ENCODE measurements at regions not wholly inside any gene's neighbourhood (a gene's known extent, or its start where the extent isn't known, plus 50 kb on each side); places are given as distances from the start of the nearest gene placed in this dataset.

DNA sequence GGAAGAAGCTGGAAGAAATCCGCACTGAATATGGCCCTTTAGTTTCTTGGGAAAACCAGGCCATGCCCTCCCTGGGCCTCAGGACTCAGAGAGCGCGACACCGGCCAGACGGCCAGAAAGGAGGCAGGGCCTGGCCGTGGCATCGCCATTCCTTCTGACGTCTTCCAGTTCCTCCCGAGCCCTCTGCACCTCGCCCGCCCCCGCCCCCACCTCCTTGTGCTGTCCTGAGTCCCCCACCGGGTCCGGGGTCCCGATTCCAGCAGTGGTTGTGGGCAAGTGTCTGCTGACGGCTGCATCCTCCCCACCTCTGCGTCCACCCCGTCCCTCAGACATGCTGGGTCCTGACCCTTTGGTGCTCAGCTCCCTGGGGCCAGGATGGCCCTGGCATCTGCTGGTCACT lies 312.1 kb upstream of the SHH start:
- WGBS, result 93% methylated on average over 12 of the region's 18 CpGs
- H3K27ac ChIP-seq, result no peak overlapping the region
- no peaks in the 10 kb centered on the region for H3K27me3 ChIP-seq
- H3K4me1 ChIP-seq, result no peaks in the 10 kb centered on the region
- H3K9me3 ChIP-seq, result no peaks in the 10 kb centered on the region
- no peak overlapping the region for H3K4me3 ChIP-seq
- no peak for TF ChIP-seq POLR2AphosphoS5 (IDR thresholded peaks at IDR 0.05)
- TF ChIP-seq EP300 (IDR thresholded peaks at IDR 0.05), result no peak
- no peak for TF ChIP-seq POLR2A (IDR thresholded peaks at IDR 0.05)
- TF ChIP-seq, protein P1, sequence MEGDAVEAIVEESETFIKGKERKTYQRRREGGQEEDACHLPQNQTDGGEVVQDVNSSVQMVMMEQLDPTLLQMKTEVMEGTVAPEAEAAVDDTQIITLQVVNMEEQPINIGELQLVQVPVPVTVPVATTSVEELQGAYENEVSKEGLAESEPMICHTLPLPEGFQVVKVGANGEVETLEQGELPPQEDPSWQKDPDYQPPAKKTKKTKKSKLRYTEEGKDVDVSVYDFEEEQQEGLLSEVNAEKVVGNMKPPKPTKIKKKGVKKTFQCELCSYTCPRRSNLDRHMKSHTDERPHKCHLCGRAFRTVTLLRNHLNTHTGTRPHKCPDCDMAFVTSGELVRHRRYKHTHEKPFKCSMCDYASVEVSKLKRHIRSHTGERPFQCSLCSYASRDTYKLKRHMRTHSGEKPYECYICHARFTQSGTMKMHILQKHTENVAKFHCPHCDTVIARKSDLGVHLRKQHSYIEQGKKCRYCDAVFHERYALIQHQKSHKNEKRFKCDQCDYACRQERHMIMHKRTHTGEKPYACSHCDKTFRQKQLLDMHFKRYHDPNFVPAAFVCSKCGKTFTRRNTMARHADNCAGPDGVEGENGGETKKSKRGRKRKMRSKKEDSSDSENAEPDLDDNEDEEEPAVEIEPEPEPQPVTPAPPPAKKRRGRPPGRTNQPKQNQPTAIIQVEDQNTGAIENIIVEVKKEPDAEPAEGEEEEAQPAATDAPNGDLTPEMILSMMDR (IDR thresholded peaks at IDR 0.05), result no peak
- no peak for DNase-seq (ENCODE audit: low spot score in 2 of 2)
- no peaks in the 10 kb centered on the region for H3K36me3 ChIP-seq

DNA sequence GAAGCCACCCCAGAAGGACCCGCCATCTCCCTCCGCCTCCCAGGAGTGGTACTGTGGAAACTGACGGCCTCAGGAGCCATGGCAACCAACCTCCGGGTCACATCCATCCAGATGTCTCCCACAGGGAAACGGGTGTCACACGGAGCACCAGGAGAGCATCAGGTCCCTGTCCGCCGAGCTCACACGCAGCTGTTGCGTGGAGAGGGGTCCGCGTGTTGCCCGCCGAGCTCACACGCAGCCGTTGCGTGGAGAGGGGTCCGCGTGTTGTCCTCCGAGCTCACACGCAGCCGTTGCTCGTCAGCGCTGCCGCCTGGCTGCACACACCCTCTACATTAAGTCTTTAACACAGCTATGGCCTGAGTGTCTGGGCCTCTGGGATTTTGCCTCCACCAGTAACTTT lies 311.1 kb upstream of the SHH start:
- TF ChIP-seq POLR2AphosphoS5 (IDR thresholded peaks at IDR 0.05), result no peak
- TF ChIP-seq EP300 (IDR thresholded peaks at IDR 0.05), result no peak
- TF ChIP-seq POLR2A (IDR thresholded peaks at IDR 0.05), result no peak
- TF ChIP-seq, protein P1 (IDR thresholded peaks at IDR 0.05), result no peak
- Histone ChIP-seq H3K4me1 (no peaks in the 10 kb centered on the region), H3K9me3 (no peaks in the 10 kb centered on the region), H3K27me3 (no peaks in the 10 kb centered on the region), H3K27ac (no peak overlapping the region), H3K36me3 (no peaks in the 10 kb centered on the region), H3K4me3 (no peak overlapping the region)
- DNase-seq (ENCODE audit: low spot score in 2 of 2), result no peak
- 90% methylated on average over 25 of the region's 25 CpGs for WGBS

DNA sequence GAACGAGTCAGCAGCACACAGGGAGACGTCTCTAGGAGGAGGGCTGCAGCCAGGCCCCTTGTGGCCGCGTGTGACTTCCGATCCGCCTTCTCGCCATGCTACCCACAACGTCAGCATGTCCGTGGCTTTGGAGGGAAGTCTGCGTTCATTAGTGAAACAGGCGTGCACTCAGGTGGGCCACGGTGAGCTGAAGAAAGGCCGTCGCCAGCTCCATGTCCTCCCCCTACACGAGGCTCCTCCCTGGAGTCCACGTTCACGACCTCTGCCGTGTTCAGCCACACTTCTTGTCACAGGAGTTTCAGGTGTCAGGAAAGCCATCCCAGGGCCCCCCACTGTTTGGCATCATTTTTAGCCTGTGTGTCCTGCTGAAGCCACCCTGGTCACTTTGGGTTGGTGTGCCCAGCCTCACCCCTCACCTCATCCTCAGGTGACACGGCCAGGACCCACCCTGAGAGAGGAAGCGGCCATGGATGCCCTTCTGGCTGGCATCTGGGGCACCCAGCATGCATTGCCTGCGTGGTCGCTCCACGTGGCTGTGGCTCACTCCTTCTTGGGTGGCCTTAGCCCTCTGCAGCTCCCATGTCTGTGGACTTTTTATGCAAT lies 310.6 kb upstream of the SHH start:
- no peak for DNase-seq (ENCODE audit: low spot score in 2 of 2)
- Histone ChIP-seq H3K4me1 (no peaks in the 10 kb centered on the region), H3K4me3 (no peak overlapping the region), H3K9me3 (no peaks in the 10 kb centered on the region), H3K36me3 (no peaks in the 10 kb centered on the region), H3K27ac (no peak overlapping the region), H3K27me3 (no peaks in the 10 kb centered on the region)
- TF ChIP-seq EP300 (IDR thresholded peaks at IDR 0.05) (no peak), POLR2A (IDR thresholded peaks at IDR 0.05) (no peak), POLR2AphosphoS5 (IDR thresholded peaks at IDR 0.05) (no peak)
- TF ChIP-seq, protein P1 (IDR thresholded peaks at IDR 0.05), result no peak
- WGBS, result 87% methylated on average over 22 of the region's 23 CpGs

DNA sequence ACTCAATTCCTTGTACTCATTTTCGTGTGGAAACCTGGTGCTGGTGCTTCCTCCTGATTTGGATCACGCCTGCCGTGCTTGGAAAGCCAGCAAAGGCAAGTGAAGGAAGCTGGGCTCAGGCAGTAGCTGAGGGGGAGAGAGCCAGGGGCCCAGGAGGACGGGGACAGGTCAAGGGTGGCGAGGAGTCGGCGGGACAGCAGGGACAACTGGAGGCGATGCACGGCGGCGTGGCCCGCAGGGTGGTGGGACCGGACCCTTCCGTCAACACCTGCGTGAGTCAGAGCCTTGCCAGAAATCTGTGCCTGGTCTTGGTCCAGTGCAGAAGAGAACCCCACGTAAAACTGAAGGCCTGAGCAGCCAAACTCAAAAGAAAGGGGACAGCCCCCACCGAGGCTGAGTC lies 309.7 kb upstream of the SHH start:
- Histone ChIP-seq H3K9me3 (no peaks in the 10 kb centered on the region), H3K27me3 (no peaks in the 10 kb centered on the region), H3K4me1 (no peaks in the 10 kb centered on the region), H3K36me3 (no peaks in the 10 kb centered on the region), H3K4me3 (no peak overlapping the region), H3K27ac (no peak overlapping the region)
- no peak for DNase-seq (ENCODE audit: low spot score in 2 of 2)
- TF ChIP-seq EP300 (IDR thresholded peaks at IDR 0.05) (no peak), POLR2AphosphoS5 (IDR thresholded peaks at IDR 0.05) (no peak), POLR2A (IDR thresholded peaks at IDR 0.05) (no peak)
- TF ChIP-seq, protein P1 (IDR thresholded peaks at IDR 0.05), result no peak
- WGBS, result 85% methylated on average over 17 of the region's 17 CpGs

DNA sequence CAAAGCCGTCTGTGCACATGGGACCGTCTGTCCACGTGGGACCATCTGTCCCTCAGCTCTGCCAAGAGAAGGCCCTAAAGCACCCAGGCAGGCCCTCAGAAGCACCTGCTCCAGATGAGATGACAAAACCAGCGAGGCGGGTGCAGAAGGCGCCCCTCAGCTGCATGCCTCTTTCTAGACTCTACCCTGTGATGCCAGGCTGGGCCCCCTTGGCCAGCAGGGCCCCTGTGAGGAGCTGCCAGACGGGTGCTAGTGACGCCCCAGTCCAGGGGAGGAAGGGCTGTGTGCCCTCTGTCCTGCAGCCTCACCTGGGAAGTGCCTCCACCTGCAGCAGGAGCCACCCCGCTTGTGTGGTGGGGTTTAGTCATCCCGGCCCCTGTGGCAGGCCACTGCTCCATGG lies 309.2 kb upstream of the SHH start:
- 87% methylated on average over 4 of the region's 10 CpGs for WGBS
- Histone ChIP-seq H3K27ac (no peak overlapping the region), H3K9me3 (no peaks in the 10 kb centered on the region), H3K4me1 (no peaks in the 10 kb centered on the region), H3K27me3 (no peaks in the 10 kb centered on the region), H3K36me3 (no peaks in the 10 kb centered on the region), H3K4me3 (no peak overlapping the region)
- DNase-seq (ENCODE audit: low spot score in 2 of 2), result no peak
- TF ChIP-seq POLR2A (IDR thresholded peaks at IDR 0.05) (no peak), POLR2AphosphoS5 (IDR thresholded peaks at IDR 0.05) (no peak), EP300 (IDR thresholded peaks at IDR 0.05) (no peak)

DNA sequence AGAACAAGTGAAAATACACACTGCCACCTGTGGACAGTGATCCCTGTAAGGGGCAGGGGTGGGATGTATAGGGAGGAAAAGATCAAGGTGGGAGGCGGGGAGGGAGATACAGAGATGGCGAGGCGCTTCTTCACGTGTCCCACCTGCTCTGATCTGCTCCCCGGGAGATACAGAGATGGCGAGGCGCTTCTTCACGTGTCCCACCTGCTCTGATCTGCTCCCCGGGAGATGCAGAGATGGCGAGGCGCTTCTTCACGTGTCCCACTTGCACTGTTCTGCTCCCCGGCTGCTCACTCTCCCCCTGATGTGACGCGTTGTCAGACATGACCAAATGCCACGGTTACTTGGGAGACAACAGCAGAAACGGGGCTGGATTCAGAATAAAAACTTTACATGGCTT lies 308.3 kb upstream of the SHH start:
- Histone ChIP-seq H3K27me3 (no peaks in the 10 kb centered on the region), H3K36me3 (no peaks in the 10 kb centered on the region), H3K9me3 (no peaks in the 10 kb centered on the region), H3K27ac (no peak overlapping the region), H3K4me3 (no peak overlapping the region), H3K4me1 (no peaks in the 10 kb centered on the region)
- DNase-seq (ENCODE audit: low spot score in 2 of 2), result no peak
- TF ChIP-seq POLR2A (IDR thresholded peaks at IDR 0.05), result no peak
- TF ChIP-seq, protein P1 (IDR thresholded peaks at IDR 0.05), result no peak
- no peak for TF ChIP-seq POLR2AphosphoS5 (IDR thresholded peaks at IDR 0.05)
- TF ChIP-seq EP300 (IDR thresholded peaks at IDR 0.05), result no peak
- WGBS, result 89% methylated on average over 17 of the region's 17 CpGs

All from suprapubic skin (tissue), 4 donors.